ENCODE measurements at regions not wholly inside any gene's neighbourhood (a gene's known extent, or its start where the extent isn't known, plus 50 kb on each side); places are given as distances from the start of the nearest gene placed in this dataset.

DNA sequence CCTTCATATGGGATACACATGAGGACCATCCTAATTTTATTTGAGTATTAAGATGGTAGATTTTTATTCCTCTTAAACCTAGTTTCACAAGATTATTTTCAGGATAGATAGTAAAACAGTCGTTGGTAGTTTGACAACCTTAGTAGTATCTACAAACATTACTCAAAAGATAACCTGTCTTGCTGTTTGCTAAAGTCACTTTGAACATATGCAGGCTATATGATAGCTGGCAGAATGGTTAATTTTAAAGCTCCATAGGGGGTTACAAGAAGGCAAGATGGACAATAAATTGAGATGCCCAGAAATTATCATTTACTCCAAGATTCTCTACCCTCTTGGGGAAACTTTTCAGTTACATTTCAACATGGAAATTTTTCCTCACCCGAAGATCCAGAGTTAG is 525.7 kb downstream of the SOX5 start:
- Histone ChIP-seq H3K36me3 (ENCODE audit: control insufficient read depth, insufficient read depth, low read length) (no peaks in the 10 kb centered on the region), H4K20me1 (ENCODE audit: control insufficient read depth, extremely low read depth, insufficient read depth, low read length) (no peaks in the 10 kb centered on the region), H3K9ac (ENCODE audit: insufficient read depth, low read length) (no peak overlapping the region), H3K79me2 (ENCODE audit: control insufficient read depth, insufficient read depth, low read length) (no peaks in the 10 kb centered on the region), H3K4me3 (replicated peaks in 1 of 4; ENCODE audit: control extremely low read depth in 1 of 4, insufficient read depth in 1 of 4, low read depth in 3 of 4, low read length in 4 of 4) (no peak overlapping the region), H3K4me1 (ENCODE audit: control insufficient read depth, extremely low read depth, insufficient read depth, low read length) (no peaks in the 10 kb centered on the region), H3K27ac (ENCODE audit: insufficient read depth, low read length) (no peak overlapping the region), H3K27me3 (ENCODE audit: control insufficient read depth, insufficient read depth, low read length) (no peaks in the 10 kb centered on the region), H3K9me3 (ENCODE audit: control insufficient read depth, insufficient read depth, low read depth, low read length) (no peaks in the 10 kb centered on the region), H3K4me2 (ENCODE audit: extremely low read depth, insufficient read depth, low read length) (no peak overlapping the region), H2AFZ (ENCODE audit: low read length) (no peak overlapping the region)
- no peak for DNase-seq (ENCODE audit: low read depth in 2 of 2)
- TF ChIP-seq EZH2 (IDR thresholded peaks at IDR 0.05; ENCODE audit: low read length, missing control alignments): no peak
- no peak for TF ChIP-seq CTCF (conservative IDR thresholded peaks at IDR 0.05 in 1 of 2, IDR thresholded peaks at IDR 0.05 in 1 of 2; ENCODE audit: low read depth in 1 of 2, low read length in 2 of 2)

- TF ChIP-seq EZH2 (IDR thresholded peaks at IDR 0.05; ENCODE audit: low read length, missing control alignments) (no peak), CTCF (conservative IDR thresholded peaks at IDR 0.05 in 1 of 2, IDR thresholded peaks at IDR 0.05 in 1 of 2; ENCODE audit: low read depth in 1 of 2, low read length in 2 of 2) (no peak)
- no peak for DNase-seq (ENCODE audit: low read depth in 2 of 2)
- Histone ChIP-seq H3K79me2 (ENCODE audit: control insufficient read depth, insufficient read depth, low read length) (no peaks in the 10 kb centered on the region), H3K9me3 (ENCODE audit: control insufficient read depth, insufficient read depth, low read depth, low read length) (no peaks in the 10 kb centered on the region), H3K4me1 (ENCODE audit: control insufficient read depth, extremely low read depth, insufficient read depth, low read length) (no peaks in the 10 kb centered on the region), H3K36me3 (ENCODE audit: control insufficient read depth, insufficient read depth, low read length) (no peaks in the 10 kb centered on the region), H3K4me2 (ENCODE audit: extremely low read depth, insufficient read depth, low read length) (no peak overlapping the region), H4K20me1 (ENCODE audit: control insufficient read depth, extremely low read depth, insufficient read depth, low read length) (no peaks in the 10 kb centered on the region), H3K4me3 (replicated peaks in 1 of 4; ENCODE audit: control extremely low read depth in 1 of 4, insufficient read depth in 1 of 4, low read depth in 3 of 4, low read length in 4 of 4) (no peak overlapping the region), H3K27me3 (ENCODE audit: control insufficient read depth, insufficient read depth, low read length) (no peaks in the 10 kb centered on the region), H3K9ac (ENCODE audit: insufficient read depth, low read length) (no peak overlapping the region), H2AFZ (ENCODE audit: low read length) (no peak overlapping the region), H3K27ac (ENCODE audit: insufficient read depth, low read length) (no peak overlapping the region)
Measured at GRCh38 chr12:23424685-23425084, 524.8 kb downstream of the SOX5 start.

DNA sequence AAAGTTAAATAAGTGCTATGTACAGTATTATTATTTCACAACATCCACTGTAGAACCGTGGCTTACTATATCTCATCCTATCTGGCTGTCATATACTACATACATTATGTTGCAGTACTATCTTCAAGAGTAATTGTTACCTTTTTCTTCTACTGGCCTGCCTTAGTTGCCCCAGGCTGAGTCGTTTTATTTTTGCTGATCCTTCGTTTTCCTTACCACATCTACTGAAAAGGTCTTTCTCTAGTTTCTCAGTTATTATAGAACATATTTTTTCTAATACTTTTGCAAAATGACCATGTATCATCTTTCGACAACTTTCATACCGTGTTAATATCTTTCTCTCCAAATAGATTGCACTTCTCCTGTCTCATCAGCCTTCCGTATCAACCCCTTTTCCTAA is 523.1 kb downstream of the SOX5 start:
- H4K20me1 ChIP-seq (ENCODE audit: control insufficient read depth, extremely low read depth, insufficient read depth, low read length): no peaks in the 10 kb centered on the region
- H3K4me2 ChIP-seq (ENCODE audit: extremely low read depth, insufficient read depth, low read length): no peak overlapping the region
- H3K9ac ChIP-seq (ENCODE audit: insufficient read depth, low read length): no peak overlapping the region
- no peaks in the 10 kb centered on the region for H3K9me3 ChIP-seq (ENCODE audit: control insufficient read depth, insufficient read depth, low read depth, low read length)
- no peaks in the 10 kb centered on the region for H3K4me1 ChIP-seq (ENCODE audit: control insufficient read depth, extremely low read depth, insufficient read depth, low read length)
- H3K4me3 ChIP-seq (replicated peaks in 1 of 4; ENCODE audit: control extremely low read depth in 1 of 4, insufficient read depth in 1 of 4, low read depth in 3 of 4, low read length in 4 of 4): no peak overlapping the region
- DNase-seq (ENCODE audit: low read depth in 2 of 2): no peak
- TF ChIP-seq CTCF (conservative IDR thresholded peaks at IDR 0.05 in 1 of 2, IDR thresholded peaks at IDR 0.05 in 1 of 2; ENCODE audit: low read depth in 1 of 2, low read length in 2 of 2) (no peak), EZH2 (IDR thresholded peaks at IDR 0.05; ENCODE audit: low read length, missing control alignments) (no peak)
- H2AFZ ChIP-seq (ENCODE audit: low read length): no peak overlapping the region
- H3K27me3 ChIP-seq (ENCODE audit: control insufficient read depth, insufficient read depth, low read length): no peaks in the 10 kb centered on the region
- no peaks in the 10 kb centered on the region for H3K79me2 ChIP-seq (ENCODE audit: control insufficient read depth, insufficient read depth, low read length)
- H3K27ac ChIP-seq (ENCODE audit: insufficient read depth, low read length): no peak overlapping the region
- H3K36me3 ChIP-seq (ENCODE audit: control insufficient read depth, insufficient read depth, low read length): no peaks in the 10 kb centered on the region
